NT2/D1 (cell line): ENCODE measurements at regions not wholly inside any gene's neighbourhood (a gene's known extent, or its start where the extent isn't known, plus 50 kb on each side); places are given as distances from the start of the nearest gene placed in this dataset.

Source experiments
- YY1 ChIP-seq: IDR thresholded peaks from 2 replicates; pipeline ENCODE4 v1.6.1; 2011; ENCODE audit not compliant: insufficient read length, insufficient read depth
- ZNF274 ChIP-seq: IDR thresholded peaks from 2 replicates; pipeline ENCODE4 v1.6.1; 2011; ENCODE audit warnings: mild to moderate bottlenecking, low read depth, low read length

DNA sequence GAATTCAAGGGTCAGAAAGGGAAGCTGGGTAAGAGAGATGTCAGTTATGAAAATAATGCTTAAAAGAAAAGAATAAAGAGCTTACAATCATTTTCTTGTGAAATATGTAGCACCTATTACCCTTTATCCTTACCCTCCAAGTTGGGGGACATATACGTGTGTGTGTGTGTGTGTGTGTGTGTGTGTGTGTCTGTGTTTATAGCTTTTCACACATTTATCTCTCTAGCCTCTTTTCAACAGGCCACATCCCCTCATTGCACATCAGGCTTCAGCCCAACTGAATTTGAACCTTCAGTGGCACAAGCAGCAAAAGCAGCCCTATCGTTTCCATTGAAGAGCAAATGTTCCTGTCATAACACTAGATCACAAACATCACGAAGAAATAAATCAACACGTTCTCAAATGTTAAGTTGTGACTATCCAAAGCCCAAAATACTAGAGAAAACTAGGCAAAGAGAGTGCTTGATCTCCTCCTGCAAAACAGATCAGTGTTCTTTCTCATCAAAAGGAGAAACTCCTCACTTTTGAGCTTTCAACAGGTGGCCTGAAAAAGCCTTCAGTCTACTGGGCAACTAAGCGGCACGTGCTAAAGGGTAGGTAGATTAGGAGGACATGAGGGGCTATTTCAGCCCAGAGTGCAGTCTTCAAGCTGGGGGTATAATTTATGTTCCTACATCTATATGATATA lies 416.4 kb downstream of the EFNA5 start:
- TF ChIP-seq ZNF274, result no peak
- no peak for TF ChIP-seq YY1
